ENCODE measurements at regions not wholly inside any gene's neighbourhood (a gene's known extent, or its start where the extent isn't known, plus 50 kb on each side); places are given as distances from the start of the nearest gene placed in this dataset.

GRCh38 chr2:7904319-7904718, 777.5 kb upstream of the ID2 start:
- no TSS peak for BruUV-seq (replicated peaks)
- H3K27me3 ChIP-seq (replicated peaks; ENCODE audit: control insufficient read depth, insufficient read depth, low read length) = no peaks in the 10 kb centered on the region
- Mint-ChIP-seq H3K4me3 (ENCODE audit: unreplicated experiment) (no peak overlapping the region), H3K9me3 (ENCODE audit: unreplicated experiment) (no peaks in the 10 kb centered on the region), H3K27me3 (ENCODE audit: insufficient read depth, unreplicated experiment) (peaks cover 9% of the 10 kb centered on the region), H3K4me1 (ENCODE audit: low read depth, unreplicated experiment) (no peaks in the 10 kb centered on the region), H3K27ac (ENCODE audit: unreplicated experiment) (no peak overlapping the region), H3K36me3 (ENCODE audit: insufficient read depth, unreplicated experiment) (no peaks in the 10 kb centered on the region)
- H3K4me3 ChIP-seq (ENCODE audit: low read depth, low read length) = no peak overlapping the region
- no peak for TF ChIP-seq CTCF (IDR thresholded peaks at IDR 0.05; ENCODE audit: insufficient read depth in 1 of 2, low read depth in 1 of 2, low read length in 1 of 2, severe bottlenecking in 1 of 2, unreplicated experiment in 1 of 2)
- H3K4me1 ChIP-seq = no peaks in the 10 kb centered on the region
- POLR2A ChIA-PET = no interaction called here
- no peaks in the 10 kb centered on the region for H3K36me3 ChIP-seq (ENCODE audit: control insufficient read depth, insufficient read depth, low read length)
- CTCF ChIA-PET = no interaction called here
- DNase-seq = no peak
- intact Hi-C loops (cut with micrococcal nuclease; ENCODE audit: unreplicated experiment) = no loop called here
- no peaks in the 10 kb centered on the region for H3K9me3 ChIP-seq

GRCh38 chr2:7905756-7906155, 776.1 kb upstream of the ID2 start:
- BruUV-seq (replicated peaks) = no TSS peak
- no peak overlapping the region for H3K27ac Mint-ChIP-seq (ENCODE audit: unreplicated experiment)

GRCh38 chr2:7906431-7906830, 775.4 kb upstream of the ID2 start:
- no peak for TF ChIP-seq CTCF (IDR thresholded peaks at IDR 0.05; ENCODE audit: insufficient read depth in 1 of 2, low read depth in 1 of 2, low read length in 1 of 2, severe bottlenecking in 1 of 2, unreplicated experiment in 1 of 2)
- no peaks in the 10 kb centered on the region for H3K4me1 ChIP-seq
- H3K27ac Mint-ChIP-seq (ENCODE audit: unreplicated experiment) = no peak overlapping the region
- no peaks in the 10 kb centered on the region for H3K9me3 ChIP-seq
- H3K9me3 Mint-ChIP-seq (ENCODE audit: unreplicated experiment) = no peaks in the 10 kb centered on the region
- CTCF ChIA-PET = no interaction called here
- no peaks in the 10 kb centered on the region for H3K4me1 Mint-ChIP-seq (ENCODE audit: low read depth, unreplicated experiment)
- no peak overlapping the region for H3K4me3 Mint-ChIP-seq (ENCODE audit: unreplicated experiment)
- no peak overlapping the region for H3K4me3 ChIP-seq (ENCODE audit: low read depth, low read length)
- no peaks in the 10 kb centered on the region for H3K27me3 ChIP-seq (replicated peaks; ENCODE audit: control insufficient read depth, insufficient read depth, low read length)
- POLR2A ChIA-PET = no interaction called here
- H3K27me3 Mint-ChIP-seq (ENCODE audit: insufficient read depth, unreplicated experiment) = peaks cover 9% of the 10 kb centered on the region
- H3K36me3 ChIP-seq (ENCODE audit: control insufficient read depth, insufficient read depth, low read length) = no peaks in the 10 kb centered on the region
- no peaks in the 10 kb centered on the region for H3K36me3 Mint-ChIP-seq (ENCODE audit: insufficient read depth, unreplicated experiment)
- no TSS peak for BruUV-seq (replicated peaks)
- intact Hi-C loops (cut with micrococcal nuclease; ENCODE audit: unreplicated experiment) = no loop called here
- DNase-seq = no peak

More at GRCh38 chr2:7905756-7906155, 776.1 kb upstream of the ID2 start:
- no peaks in the 10 kb centered on the region for H3K36me3 ChIP-seq (ENCODE audit: control insufficient read depth, insufficient read depth, low read length)
- H3K27me3 ChIP-seq (replicated peaks; ENCODE audit: control insufficient read depth, insufficient read depth, low read length) = no peaks in the 10 kb centered on the region
- intact Hi-C loops (cut with micrococcal nuclease; ENCODE audit: unreplicated experiment) = no loop called here
- TF ChIP-seq CTCF (IDR thresholded peaks at IDR 0.05; ENCODE audit: insufficient read depth in 1 of 2, low read depth in 1 of 2, low read length in 1 of 2, severe bottlenecking in 1 of 2, unreplicated experiment in 1 of 2) = no peak
- H3K4me1 ChIP-seq = no peaks in the 10 kb centered on the region
- ChIA-PET POLR2A (no interaction called here), CTCF (no interaction called here)
- no peaks in the 10 kb centered on the region for H3K36me3 Mint-ChIP-seq (ENCODE audit: insufficient read depth, unreplicated experiment)
- no peak overlapping the region for H3K4me3 Mint-ChIP-seq (ENCODE audit: unreplicated experiment)
- H3K9me3 Mint-ChIP-seq (ENCODE audit: unreplicated experiment) = no peaks in the 10 kb centered on the region
- H3K27me3 Mint-ChIP-seq (ENCODE audit: insufficient read depth, unreplicated experiment) = peaks cover 9% of the 10 kb centered on the region
- no peaks in the 10 kb centered on the region for H3K9me3 ChIP-seq
- no peak overlapping the region for H3K4me3 ChIP-seq (ENCODE audit: low read depth, low read length)
- H3K4me1 Mint-ChIP-seq (ENCODE audit: low read depth, unreplicated experiment) = no peaks in the 10 kb centered on the region
- no peak for DNase-seq

Data from Caco-2 (cell line).